ENCODE measurements at regions not wholly inside any gene's neighbourhood (a gene's known extent, or its start where the extent isn't known, plus 50 kb on each side); places are given as distances from the start of the nearest gene placed in this dataset.

DNA sequence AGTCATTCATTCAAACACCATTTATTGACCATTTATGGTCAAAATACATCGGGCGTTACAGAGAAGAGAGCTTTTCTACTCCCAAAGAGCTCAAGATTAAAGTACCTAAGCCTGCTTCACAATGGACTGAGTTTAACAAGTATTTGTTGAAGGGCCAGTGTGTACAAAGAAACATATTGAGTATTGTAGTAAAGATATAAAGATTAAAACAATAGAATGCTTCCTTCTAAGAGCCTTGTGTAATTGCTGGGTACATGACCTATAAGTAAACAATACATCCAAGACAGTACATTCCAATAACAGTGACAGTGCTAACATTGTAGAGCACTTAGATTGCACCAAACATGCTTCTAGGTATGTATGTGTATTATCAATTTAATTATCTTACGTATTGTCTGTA lies 695.5 kb downstream of the PCDH7 start (continued):
- TF ChIP-seq, protein P1, sequence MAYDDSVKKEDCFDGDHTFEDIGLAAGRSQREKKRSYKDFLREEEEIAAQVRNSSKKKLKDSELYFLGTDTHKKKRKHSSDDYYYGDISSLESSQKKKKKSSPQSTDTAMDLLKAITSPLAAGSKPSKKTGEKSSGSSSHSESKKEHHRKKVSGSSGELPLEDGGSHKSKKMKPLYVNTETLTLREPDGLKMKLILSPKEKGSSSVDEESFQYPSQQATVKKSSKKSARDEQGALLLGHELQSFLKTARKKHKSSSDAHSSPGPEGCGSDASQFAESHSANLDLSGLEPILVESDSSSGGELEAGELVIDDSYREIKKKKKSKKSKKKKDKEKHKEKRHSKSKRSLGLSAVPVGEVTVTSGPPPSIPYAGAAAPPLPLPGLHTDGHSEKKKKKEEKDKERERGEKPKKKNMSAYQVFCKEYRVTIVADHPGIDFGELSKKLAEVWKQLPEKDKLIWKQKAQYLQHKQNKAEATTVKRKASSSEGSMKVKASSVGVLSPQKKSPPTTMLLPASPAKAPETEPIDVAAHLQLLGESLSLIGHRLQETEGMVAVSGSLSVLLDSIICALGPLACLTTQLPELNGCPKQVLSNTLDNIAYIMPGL (CRISPR knock-in tag; IDR thresholded peaks at IDR 0.05; ENCODE audit: borderline replicate concordance) = no peak
- TF ChIP-seq ZNF302 (CRISPR knock-in tag; IDR thresholded peaks at IDR 0.05) (no peak), SREBF2 (IDR thresholded peaks at IDR 0.05) (no peak), FOSB (CRISPR knock-in tag; IDR thresholded peaks at IDR 0.05) (no peak), USF2 (IDR thresholded peaks at IDR 0.05) (no peak), TFCP2L1 (CRISPR knock-in tag; IDR thresholded peaks at IDR 0.05) (no peak)

DNA sequence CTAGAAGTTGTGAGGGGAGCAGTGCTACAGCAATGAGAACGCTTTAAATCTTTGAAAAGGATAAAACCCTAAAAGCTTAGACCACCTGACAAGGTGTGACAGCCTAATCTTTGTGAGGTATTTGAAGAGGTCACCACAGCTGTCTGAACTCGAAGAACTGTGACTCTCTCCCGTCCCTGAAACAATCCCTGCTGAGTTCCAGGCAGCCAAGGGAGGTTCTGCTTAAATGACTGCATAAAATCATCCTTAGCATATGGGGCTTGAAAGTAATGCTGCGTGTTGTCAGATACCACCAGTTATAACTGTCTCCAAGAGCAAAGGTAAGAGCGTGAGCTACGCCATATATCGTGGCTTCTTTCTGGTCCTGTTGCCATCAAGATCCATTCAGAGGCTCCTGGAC lies 696.3 kb downstream of the PCDH7 start:
- POLR2A ChIA-PET = no interaction called here
- Histone ChIP-seq H3K27ac (no peak overlapping the region), H3K4me2 (no peak overlapping the region), H3K4me3 (no peak overlapping the region), H3K4me1 (no peaks in the 10 kb centered on the region), H3K9me3 (no peaks in the 10 kb centered on the region)
- WGBS (ENCODE audit: missing lambda C conversion rate) = 16% methylated on average over 7 of the region's 7 CpGs
- FAIRE-seq (no peak), ATAC-seq (no peak), DNase-seq (ENCODE audit: low read depth in 1 of 2, low spot score in 1 of 2) (no peak)
- TF ChIP-seq HOXB13 (CRISPR knock-in tag; IDR thresholded peaks at IDR 0.05; ENCODE audit: low read depth) (no peak), SREBF2 (IDR thresholded peaks at IDR 0.05) (no peak), KDM1A (IDR thresholded peaks at IDR 0.05; ENCODE audit: low read depth) (no peak), ATOH8 (CRISPR knock-in tag; IDR thresholded peaks at IDR 0.05; ENCODE audit: low read depth) (no peak), RCOR1 (IDR thresholded peaks at IDR 0.05; ENCODE audit: low read depth, low read length) (no peak)
- CTCF ChIA-PET = no interaction called here

DNA sequence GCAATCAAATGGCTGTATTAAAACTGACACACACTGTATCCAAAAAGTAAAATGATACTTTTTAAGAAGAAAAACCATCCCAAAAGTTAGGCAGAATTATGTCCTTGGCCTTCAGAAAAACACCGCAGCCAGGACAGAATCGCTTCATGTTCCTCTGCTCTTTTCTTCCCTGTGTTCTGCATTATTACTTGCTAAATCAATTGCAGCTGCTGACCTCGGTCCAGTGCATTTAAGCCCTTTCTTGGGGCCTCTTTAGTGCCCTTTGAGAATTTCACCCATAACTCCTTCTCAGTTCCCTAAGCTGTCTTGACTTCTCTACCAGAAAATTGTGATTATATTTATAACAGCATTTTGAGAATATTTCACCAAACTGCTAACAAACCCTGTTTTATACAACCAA lies 696.9 kb downstream of the PCDH7 start:
- no peak for ATAC-seq
- H3K27ac ChIP-seq = no peak overlapping the region
- ChIA-PET POLR2A (no interaction called here), CTCF (interaction anchor here (0.6 kb wide), 1 partner anchor 78 kb away, joined by 3 read pairs; no protein-coding TSS in a partner anchor)
- H3K4me2 ChIP-seq = no peak overlapping the region
- TF ChIP-seq HOXB13 (CRISPR knock-in tag; IDR thresholded peaks at IDR 0.05; ENCODE audit: low read depth) (no peak), CEBPB (IDR thresholded peaks at IDR 0.05) (no peak), ZNF302 (CRISPR knock-in tag; IDR thresholded peaks at IDR 0.05) (no peak), MYC (IDR thresholded peaks at IDR 0.05; ENCODE audit: borderline replicate concordance, low read length) (no peak), CBX2 (IDR thresholded peaks at IDR 0.05; ENCODE audit: borderline replicate concordance, low read depth) (no peak), FOSL2 (IDR thresholded peaks at IDR 0.05) (no peak), FOSL2 (CRISPR knock-in tag; IDR thresholded peaks at IDR 0.05) (no peak), KDM5A (IDR thresholded peaks at IDR 0.05) (no peak), TP53 (CRISPR knock-in tag; IDR thresholded peaks at IDR 0.05) (no peak), HDAC2 (IDR thresholded peaks at IDR 0.05) (no peak), ZSCAN20 (CRISPR knock-in tag; IDR thresholded peaks at IDR 0.05) (no peak), JUNB (IDR thresholded peaks at IDR 0.05) (no peak), NR3C1 (IDR thresholded peaks at IDR 0.05) (no peak), KDM1A (IDR thresholded peaks at IDR 0.05; ENCODE audit: low read depth) (no peak)
- TF ChIP-seq, protein P1 (CRISPR knock-in tag; IDR thresholded peaks at IDR 0.05; ENCODE audit: borderline replicate concordance) = no peak
- TF ChIP-seq, protein P2, sequence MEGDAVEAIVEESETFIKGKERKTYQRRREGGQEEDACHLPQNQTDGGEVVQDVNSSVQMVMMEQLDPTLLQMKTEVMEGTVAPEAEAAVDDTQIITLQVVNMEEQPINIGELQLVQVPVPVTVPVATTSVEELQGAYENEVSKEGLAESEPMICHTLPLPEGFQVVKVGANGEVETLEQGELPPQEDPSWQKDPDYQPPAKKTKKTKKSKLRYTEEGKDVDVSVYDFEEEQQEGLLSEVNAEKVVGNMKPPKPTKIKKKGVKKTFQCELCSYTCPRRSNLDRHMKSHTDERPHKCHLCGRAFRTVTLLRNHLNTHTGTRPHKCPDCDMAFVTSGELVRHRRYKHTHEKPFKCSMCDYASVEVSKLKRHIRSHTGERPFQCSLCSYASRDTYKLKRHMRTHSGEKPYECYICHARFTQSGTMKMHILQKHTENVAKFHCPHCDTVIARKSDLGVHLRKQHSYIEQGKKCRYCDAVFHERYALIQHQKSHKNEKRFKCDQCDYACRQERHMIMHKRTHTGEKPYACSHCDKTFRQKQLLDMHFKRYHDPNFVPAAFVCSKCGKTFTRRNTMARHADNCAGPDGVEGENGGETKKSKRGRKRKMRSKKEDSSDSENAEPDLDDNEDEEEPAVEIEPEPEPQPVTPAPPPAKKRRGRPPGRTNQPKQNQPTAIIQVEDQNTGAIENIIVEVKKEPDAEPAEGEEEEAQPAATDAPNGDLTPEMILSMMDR (IDR thresholded peaks at IDR 0.05) = no peak
- 34% methylated on average over 3 of the region's 3 CpGs for WGBS (ENCODE audit: missing lambda C conversion rate)
- no peak for DNase-seq (ENCODE audit: low read depth in 1 of 2, low spot score in 1 of 2)
- H3K9me3 ChIP-seq = no peaks in the 10 kb centered on the region
- no peak for FAIRE-seq
- no peaks in the 10 kb centered on the region for H3K4me1 ChIP-seq
- H3K4me3 ChIP-seq = no peak overlapping the region
